SK-N-SH treated with all-trans-retinoic acid at 6 μM for 48 hours (cell line): ENCODE measurements at regions not wholly inside any gene's neighbourhood (a gene's known extent, or its start where the extent isn't known, plus 50 kb on each side); places are given as distances from the start of the nearest gene placed in this dataset.

Experiments
- ATAC-seq: fragments of 200-7000 bp; cut with Tn5 transposase; 3 replicates; pipeline ENCODE4 v1.9.1; 2020; ENCODE audit warnings: mild to moderate bottlenecking, moderate library complexity
- ARNTL ChIP-seq: fragments of 450-650 bp; formaldehyde crosslinking; IDR thresholded peaks from 2 replicates; pipeline ENCODE4 v1.5.0; 2020; ENCODE audit warnings: low read depth, mild to moderate bottlenecking, moderate library complexity, borderline replicate concordance
- BACH2 ChIP-seq: fragments of 250-450 bp; sonication (Bioruptor Pico); IDR thresholded peaks from 2 replicates; pipeline ENCODE4 v1.9.0; 2021; ENCODE audit warnings: mild to moderate bottlenecking, borderline replicate concordance
- CSDC2 ChIP-seq: fragments of 250-450 bp; sonication (Bioruptor Pico); IDR thresholded peaks from 2 replicates; pipeline ENCODE4 v1.5.0; 2020; ENCODE audit warnings: mild to moderate bottlenecking, moderate library complexity
- ESRRG ChIP-seq: fragments of 250-450 bp; sonication (Bioruptor Pico); IDR thresholded peaks from 2 replicates; pipeline ENCODE4 v1.6.1; 2021; ENCODE audit warnings: mild to moderate bottlenecking
- GLIS3 ChIP-seq: fragments of 250-450 bp; sonication (Bioruptor Pico); IDR thresholded peaks from 2 replicates; pipeline ENCODE4 v1.5.0; 2020; ENCODE audit warnings: mild to moderate bottlenecking, moderate library complexity
- ISL1 ChIP-seq: fragments of 250-450 bp; sonication (Bioruptor Pico); IDR thresholded peaks from 2 replicates; pipeline ENCODE4 v2.1.2; 2022; ENCODE audit warnings: mild to moderate bottlenecking, moderate library complexity
- PATZ1 ChIP-seq: fragments of 250-450 bp; sonication (Bioruptor Pico); IDR thresholded peaks from 2 replicates; pipeline ENCODE4 v1.8.0; 2020; ENCODE audit warnings: mild to moderate bottlenecking, moderate library complexity, borderline replicate concordance
- POU6F1 ChIP-seq: fragments of 250-450 bp; sonication (Bioruptor Pico); IDR thresholded peaks from 2 replicates; pipeline ENCODE4 v1.8.0; 2021; ENCODE audit warnings: low read depth, mild to moderate bottlenecking, moderate library complexity, borderline replicate concordance
- PPARA ChIP-seq: fragments of 250-450 bp; sonication (Bioruptor Pico); IDR thresholded peaks from 2 replicates; pipeline ENCODE4 v1.5.0; 2020; ENCODE audit warnings: mild to moderate bottlenecking, borderline replicate concordance
- RARB ChIP-seq: fragments of 250-450 bp; sonication (Bioruptor Pico); IDR thresholded peaks from 2 replicates; pipeline ENCODE4 v1.8.0; 2021; ENCODE audit warnings: mild to moderate bottlenecking, moderate library complexity
- SNAI2 ChIP-seq: fragments of 250-450 bp; sonication (Bioruptor Pico); IDR thresholded peaks from 2 replicates; pipeline ENCODE4 v1.5.0; 2020; ENCODE audit warnings: mild to moderate bottlenecking, moderate library complexity
- TOX ChIP-seq: fragments of 250-450 bp; sonication (Bioruptor Pico); IDR thresholded peaks from 2 replicates; pipeline ENCODE4 v1.8.0; 2021; ENCODE audit warnings: mild to moderate bottlenecking, moderate library complexity, borderline replicate concordance
- ZC3H10 ChIP-seq: fragments of 250-450 bp; sonication (Bioruptor Pico); IDR thresholded peaks from 2 replicates; pipeline ENCODE4 v1.5.1; 2021; ENCODE audit warnings: mild to moderate bottlenecking, moderate library complexity
- ZFP30 ChIP-seq: fragments of 450-650 bp; formaldehyde crosslinking; IDR thresholded peaks from 2 replicates; pipeline ENCODE4 v1.5.0; 2022; ENCODE audit warnings: mild to moderate bottlenecking, moderate library complexity
- ZNF70 ChIP-seq: fragments of 450-650 bp; formaldehyde crosslinking; IDR thresholded peaks from 2 replicates; pipeline ENCODE4 v1.5.0; 2020; ENCODE audit warnings: mild to moderate bottlenecking, moderate library complexity
- ZNF8 ChIP-seq: fragments of 450-650 bp; formaldehyde crosslinking; IDR thresholded peaks from 2 replicates; pipeline ENCODE4 v1.5.0; 2020; ENCODE audit warnings: mild to moderate bottlenecking, moderate library complexity
- TF ChIP-seq, protein P1 (sequence below): fragments of 250-450 bp; sonication (Bioruptor Pico); IDR thresholded peaks from 2 replicates; pipeline ENCODE4 v1.5.0; 2020; ENCODE audit warnings: mild to moderate bottlenecking, moderate library complexity
- TF ChIP-seq, protein P2 (sequence below): fragments of 250-450 bp; sonication (Bioruptor Pico); IDR thresholded peaks from 2 replicates; pipeline ENCODE4 v1.5.1; 2020; ENCODE audit warnings: low read depth, mild to moderate bottlenecking, moderate library complexity

- TF ChIP-seq ISL1 (CRISPR knock-in tag): no peak
- TF ChIP-seq GLIS3 (CRISPR knock-in tag): no peak
- TF ChIP-seq ZNF8 (CRISPR knock-in tag): no peak
- TF ChIP-seq SNAI2: no peak
- ATAC-seq: no peak
Measured at GRCh38 chr20:52569201-52569600, 377.6 kb upstream of the ZFP64 start.

GRCh38 chr20:52565614-52566013 is 374.0 kb upstream of the ZFP64 start:
- no peak for ATAC-seq
- TF ChIP-seq ESRRG (CRISPR knock-in tag): no peak
- no peak for TF ChIP-seq CSDC2 (CRISPR knock-in tag)
- no peak for TF ChIP-seq BACH2 (CRISPR knock-in tag)
- no peak for TF ChIP-seq ZC3H10 (CRISPR knock-in tag)
- TF ChIP-seq ZFP30 (CRISPR knock-in tag): no peak
- no peak for TF ChIP-seq PPARA (CRISPR knock-in tag)
- TF ChIP-seq, protein P1, sequence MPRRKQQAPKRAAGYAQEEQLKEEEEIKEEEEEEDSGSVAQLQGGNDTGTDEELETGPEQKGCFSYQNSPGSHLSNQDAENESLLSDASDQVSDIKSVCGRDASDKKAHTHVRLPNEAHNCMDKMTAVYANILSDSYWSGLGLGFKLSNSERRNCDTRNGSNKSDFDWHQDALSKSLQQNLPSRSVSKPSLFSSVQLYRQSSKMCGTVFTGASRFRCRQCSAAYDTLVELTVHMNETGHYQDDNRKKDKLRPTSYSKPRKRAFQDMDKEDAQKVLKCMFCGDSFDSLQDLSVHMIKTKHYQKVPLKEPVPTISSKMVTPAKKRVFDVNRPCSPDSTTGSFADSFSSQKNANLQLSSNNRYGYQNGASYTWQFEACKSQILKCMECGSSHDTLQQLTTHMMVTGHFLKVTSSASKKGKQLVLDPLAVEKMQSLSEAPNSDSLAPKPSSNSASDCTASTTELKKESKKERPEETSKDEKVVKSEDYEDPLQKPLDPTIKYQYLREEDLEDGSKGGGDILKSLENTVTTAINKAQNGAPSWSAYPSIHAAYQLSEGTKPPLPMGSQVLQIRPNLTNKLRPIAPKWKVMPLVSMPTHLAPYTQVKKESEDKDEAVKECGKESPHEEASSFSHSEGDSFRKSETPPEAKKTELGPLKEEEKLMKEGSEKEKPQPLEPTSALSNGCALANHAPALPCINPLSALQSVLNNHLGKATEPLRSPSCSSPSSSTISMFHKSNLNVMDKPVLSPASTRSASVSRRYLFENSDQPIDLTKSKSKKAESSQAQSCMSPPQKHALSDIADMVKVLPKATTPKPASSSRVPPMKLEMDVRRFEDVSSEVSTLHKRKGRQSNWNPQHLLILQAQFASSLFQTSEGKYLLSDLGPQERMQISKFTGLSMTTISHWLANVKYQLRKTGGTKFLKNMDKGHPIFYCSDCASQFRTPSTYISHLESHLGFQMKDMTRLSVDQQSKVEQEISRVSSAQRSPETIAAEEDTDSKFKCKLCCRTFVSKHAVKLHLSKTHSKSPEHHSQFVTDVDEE: no peak
- no peak for TF ChIP-seq ARNTL (CRISPR knock-in tag)
- TF ChIP-seq PATZ1 (CRISPR knock-in tag): no peak
- TF ChIP-seq RARB (CRISPR knock-in tag): no peak
- TF ChIP-seq POU6F1: no peak
- TF ChIP-seq GLIS3 (CRISPR knock-in tag): no peak
- no peak for TF ChIP-seq ZNF8 (CRISPR knock-in tag)
- TF ChIP-seq ISL1 (CRISPR knock-in tag): no peak
- TF ChIP-seq, protein P2, sequence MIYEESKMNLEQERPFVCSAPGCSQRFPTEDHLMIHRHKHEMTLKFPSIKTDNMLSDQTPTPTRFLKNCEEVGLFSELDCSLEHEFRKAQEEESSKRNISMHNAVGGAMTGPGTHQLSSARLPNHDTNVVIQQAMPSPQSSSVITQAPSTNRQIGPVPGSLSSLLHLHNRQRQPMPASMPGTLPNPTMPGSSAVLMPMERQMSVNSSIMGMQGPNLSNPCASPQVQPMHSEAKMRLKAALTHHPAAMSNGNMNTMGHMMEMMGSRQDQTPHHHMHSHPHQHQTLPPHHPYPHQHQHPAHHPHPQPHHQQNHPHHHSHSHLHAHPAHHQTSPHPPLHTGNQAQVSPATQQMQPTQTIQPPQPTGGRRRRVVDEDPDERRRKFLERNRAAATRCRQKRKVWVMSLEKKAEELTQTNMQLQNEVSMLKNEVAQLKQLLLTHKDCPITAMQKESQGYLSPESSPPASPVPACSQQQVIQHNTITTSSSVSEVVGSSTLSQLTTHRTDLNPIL (CRISPR knock-in tag): no peak
- TF ChIP-seq ZNF70: no peak
- no peak for TF ChIP-seq TOX

GRCh38 chr20:52564594-52564993 is 373.0 kb upstream of the ZFP64 start:
- ATAC-seq: no peak
- TF ChIP-seq PPARA (CRISPR knock-in tag): no peak
- no peak for TF ChIP-seq PATZ1 (CRISPR knock-in tag)

DNA sequence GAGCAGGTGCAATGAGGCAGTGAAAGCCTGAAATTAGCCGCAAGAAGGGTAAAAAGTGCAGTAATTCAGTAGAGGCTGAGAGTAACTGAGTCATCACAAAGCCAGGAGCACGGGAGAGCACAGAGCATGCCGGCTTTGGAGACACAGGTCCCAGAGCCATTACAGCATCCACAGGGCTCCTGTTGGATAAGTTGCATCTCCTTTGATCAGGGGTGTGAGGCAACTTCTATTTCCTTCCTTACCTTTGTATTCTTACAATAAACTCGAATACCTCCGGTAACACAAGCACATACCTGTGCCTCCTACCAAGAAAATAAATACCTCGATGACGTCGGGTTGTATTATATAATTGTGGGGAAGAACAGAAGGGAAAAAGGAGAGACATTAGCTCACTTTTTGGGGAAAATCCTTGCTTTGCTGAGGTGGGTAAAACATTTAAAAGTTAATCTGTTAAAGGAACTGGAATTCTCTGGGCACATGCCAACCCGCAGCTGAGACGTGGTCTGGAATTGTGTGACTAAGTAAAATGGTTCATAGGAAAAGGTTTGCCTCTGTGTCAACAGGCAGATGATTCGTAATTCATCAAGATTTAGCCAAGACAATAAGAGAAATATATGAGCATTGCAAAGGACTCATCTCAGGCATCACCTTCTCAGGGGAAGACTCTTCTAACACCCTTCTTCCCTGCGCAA is 360.7 kb upstream of the ZFP64 start:
- no peak for ATAC-seq
- TF ChIP-seq PPARA (CRISPR knock-in tag) (no peak), ZNF70 (no peak), PATZ1 (CRISPR knock-in tag) (no peak), ZC3H10 (CRISPR knock-in tag) (no peak), SNAI2 (no peak), TOX (no peak), POU6F1 (no peak)
- TF ChIP-seq, protein P1: no peak
